Epithelial cell of esophagus (primary cell): ENCODE measurements at regions not wholly inside any gene's neighbourhood (a gene's known extent, or its start where the extent isn't known, plus 50 kb on each side); places are given as distances from the start of the nearest gene placed in this dataset.
A peak's percentile ranks its signal among the peaks of the same experiment; 100 is the strongest.

Source experiments
- DNase-seq: peaks from one replicate; pipeline ENCODE4 v3.0.0; 2010; ENCODE audit warnings: low read depth
- H3K4me3 ChIP-seq: 2 replicates; pipeline ENCODE4 v1.5.1; 2011; ENCODE audit warnings: mild to moderate bottlenecking, low read length, control low read depth
- TF ChIP-seq, protein P1 (sequence below): IDR thresholded peaks from 2 replicates; pipeline ENCODE4 v1.5.1; 2011; ENCODE audit warnings: low read depth, mild to moderate bottlenecking, low read length, control low read depth, inconsistent platforms; ENCODE audit not compliant: insufficient read depth; ENCODE audit errors: missing control alignments

DNA sequence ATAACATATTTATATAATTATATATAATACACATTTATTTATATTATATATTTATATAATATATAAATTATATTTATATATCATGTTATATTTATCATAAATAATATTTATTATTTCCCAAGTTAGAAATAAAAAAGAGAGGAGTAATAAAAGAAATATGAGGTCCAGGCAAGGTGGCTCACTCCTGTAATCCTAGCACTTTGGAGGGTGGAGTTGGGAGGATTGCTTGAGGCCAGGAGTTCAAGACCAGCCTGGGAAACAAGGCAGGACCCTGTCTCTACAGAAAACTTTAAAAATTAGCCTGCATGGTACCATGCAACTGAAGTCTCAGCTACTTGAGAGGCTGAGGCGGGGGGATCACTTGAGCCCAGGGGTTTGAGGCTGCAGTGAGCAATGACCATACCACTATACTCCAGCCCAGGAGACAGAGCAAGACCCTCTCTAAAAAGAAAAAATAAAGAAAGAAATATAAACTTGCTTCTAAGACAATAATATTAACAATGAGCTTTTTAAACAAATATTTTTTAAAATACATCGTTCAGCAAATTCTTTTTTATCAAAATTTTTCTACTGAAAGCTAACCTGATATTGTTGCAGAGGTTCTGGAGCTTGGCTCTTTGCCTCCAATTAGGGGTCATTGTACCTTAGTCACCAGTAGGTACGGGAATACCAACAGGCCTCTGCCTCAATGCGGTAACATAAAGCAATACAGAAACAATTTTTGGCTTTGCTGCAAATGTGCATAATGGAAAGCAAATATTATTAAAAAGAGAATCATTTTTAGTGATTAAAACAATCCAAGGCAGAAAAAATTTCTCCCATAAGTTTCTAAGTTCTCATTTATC is 290.0 kb downstream of the SETD4 start:
- no peak overlapping the region for H3K4me3 ChIP-seq
- TF ChIP-seq, protein P1, sequence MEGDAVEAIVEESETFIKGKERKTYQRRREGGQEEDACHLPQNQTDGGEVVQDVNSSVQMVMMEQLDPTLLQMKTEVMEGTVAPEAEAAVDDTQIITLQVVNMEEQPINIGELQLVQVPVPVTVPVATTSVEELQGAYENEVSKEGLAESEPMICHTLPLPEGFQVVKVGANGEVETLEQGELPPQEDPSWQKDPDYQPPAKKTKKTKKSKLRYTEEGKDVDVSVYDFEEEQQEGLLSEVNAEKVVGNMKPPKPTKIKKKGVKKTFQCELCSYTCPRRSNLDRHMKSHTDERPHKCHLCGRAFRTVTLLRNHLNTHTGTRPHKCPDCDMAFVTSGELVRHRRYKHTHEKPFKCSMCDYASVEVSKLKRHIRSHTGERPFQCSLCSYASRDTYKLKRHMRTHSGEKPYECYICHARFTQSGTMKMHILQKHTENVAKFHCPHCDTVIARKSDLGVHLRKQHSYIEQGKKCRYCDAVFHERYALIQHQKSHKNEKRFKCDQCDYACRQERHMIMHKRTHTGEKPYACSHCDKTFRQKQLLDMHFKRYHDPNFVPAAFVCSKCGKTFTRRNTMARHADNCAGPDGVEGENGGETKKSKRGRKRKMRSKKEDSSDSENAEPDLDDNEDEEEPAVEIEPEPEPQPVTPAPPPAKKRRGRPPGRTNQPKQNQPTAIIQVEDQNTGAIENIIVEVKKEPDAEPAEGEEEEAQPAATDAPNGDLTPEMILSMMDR = no peak
- DNase-seq = no peak

GRCh38 chr21:35768187-35768586 is 292.1 kb downstream of the SETD4 start:
- TF ChIP-seq, protein P1 = no peak
- no peak overlapping the region for H3K4me3 ChIP-seq
- no peak for DNase-seq

GRCh38 chr21:35764586-35764985 is 295.7 kb downstream of the SETD4 start:
- TF ChIP-seq, protein P1 = no peak
- H3K4me3 ChIP-seq = no peak overlapping the region
- peak; percentile 83 for DNase-seq

DNA sequence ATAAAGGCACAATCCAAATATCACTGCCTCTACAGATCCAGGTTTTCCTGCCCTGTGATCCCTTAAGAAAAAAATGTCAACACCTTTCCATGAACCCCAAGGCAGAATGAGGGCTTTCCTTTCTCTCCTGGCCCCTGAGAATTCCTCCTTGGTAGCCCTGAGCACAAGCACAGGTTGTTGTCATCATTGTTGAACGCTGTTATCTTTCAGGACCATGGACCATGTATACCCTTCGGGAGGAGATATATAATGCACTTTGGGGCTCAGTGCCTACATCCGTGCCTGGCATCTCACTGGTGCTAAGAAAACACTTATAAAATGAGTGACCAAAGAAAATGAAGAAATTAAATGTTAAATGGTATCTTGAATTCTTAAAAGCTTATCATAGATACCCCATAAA is 296.2 kb downstream of the SETD4 start:
- H3K4me3 ChIP-seq = no peak overlapping the region
- no peak for DNase-seq
- TF ChIP-seq, protein P1 = no peak

GRCh38 chr21:35754583-35754982 is 305.7 kb downstream of the SETD4 start:
- TF ChIP-seq, protein P1 = no peak
- H3K4me3 ChIP-seq = no peak overlapping the region
- DNase-seq = no peak

DNA sequence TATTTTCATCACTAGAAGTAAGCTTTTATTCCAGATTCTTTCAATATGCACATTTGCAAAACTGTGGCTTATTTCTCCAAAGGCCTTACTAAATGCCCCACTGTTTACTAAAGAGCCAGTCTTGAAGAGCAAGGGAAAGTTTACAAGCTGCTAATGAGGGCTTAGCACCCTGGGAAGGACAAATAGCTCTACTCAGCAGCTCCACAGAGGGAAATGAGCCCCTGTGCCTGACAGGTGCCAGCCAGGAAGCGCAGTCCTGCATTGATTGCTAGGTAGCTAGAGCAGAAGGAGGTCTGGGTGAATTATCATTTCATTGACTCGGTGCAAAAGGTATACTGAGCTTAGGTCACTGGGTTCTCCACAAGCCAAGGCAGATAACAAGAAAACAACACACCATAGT is 307.0 kb downstream of the SETD4 start:
- no peak overlapping the region for H3K4me3 ChIP-seq
- no peak for DNase-seq
- TF ChIP-seq, protein P1 = no peak

GRCh38 chr21:35751171-35751570 is 309.2 kb downstream of the SETD4 start:
- H3K4me3 ChIP-seq = no peak overlapping the region
- TF ChIP-seq, protein P1 = no peak
- DNase-seq = no peak
